ENCODE measurements at regions not wholly inside any gene's neighbourhood (a gene's known extent, or its start where the extent isn't known, plus 50 kb on each side); places are given as distances from the start of the nearest gene placed in this dataset.
A peak's percentile ranks its signal among the peaks of the same experiment; 100 is the strongest.

- no peak for DNase-seq
- Histone ChIP-seq H3K4me3 (ENCODE audit: low read length) (no peak overlapping the region), H3K4me1 (ENCODE audit: control insufficient read depth, insufficient read depth, low read length) (peaks cover 12% of the 10 kb centered on the region), H3K9me3 (replicated peaks; ENCODE audit: control insufficient read depth, low read depth, low read length) (peaks cover 7% of the 10 kb centered on the region), H3K27ac (ENCODE audit: low read length) (peak overlapping the region; percentile 74), H3K27me3 (ENCODE audit: control insufficient read depth, insufficient read depth, low read length) (no peaks in the 10 kb centered on the region), H3K36me3 (ENCODE audit: control insufficient read depth, insufficient read depth, low read length) (no peaks in the 10 kb centered on the region)
- WGBS (ENCODE audit: insufficient coverage) = 0% methylated on average over 3 of the region's 4 CpGs
Measured at GRCh38 chr3:16085410-16085809, 89.1 kb upstream of the GALNT15 start.

GRCh38 chr3:16085884-16086608, 88.4 kb upstream of the GALNT15 start:
- Histone ChIP-seq H3K27me3 (ENCODE audit: control insufficient read depth, insufficient read depth, low read length) (no peaks in the 10 kb centered on the region), H3K36me3 (ENCODE audit: control insufficient read depth, insufficient read depth, low read length) (no peaks in the 10 kb centered on the region), H3K27ac (ENCODE audit: low read length) (peak overlapping the region; percentile 74), H3K9me3 (replicated peaks; ENCODE audit: control insufficient read depth, low read depth, low read length) (peaks cover 7% of the 10 kb centered on the region), H3K4me3 (ENCODE audit: low read length) (no peak overlapping the region), H3K4me1 (ENCODE audit: control insufficient read depth, insufficient read depth, low read length) (peaks cover 12% of the 10 kb centered on the region)
- WGBS (ENCODE audit: insufficient coverage) = 46% methylated on average over 9 of the region's 13 CpGs
- peak; percentile 93 for DNase-seq

GRCh38 chr3:16086690-16087089, 87.8 kb upstream of the GALNT15 start:
- H3K4me3 ChIP-seq (ENCODE audit: low read length) = no peak overlapping the region
- H3K27me3 ChIP-seq (ENCODE audit: control insufficient read depth, insufficient read depth, low read length) = no peaks in the 10 kb centered on the region
- H3K27ac ChIP-seq (ENCODE audit: low read length) = peak overlapping the region; percentile 74
- H3K36me3 ChIP-seq (ENCODE audit: control insufficient read depth, insufficient read depth, low read length) = no peaks in the 10 kb centered on the region
- H3K4me1 ChIP-seq (ENCODE audit: control insufficient read depth, insufficient read depth, low read length) = peaks cover 12% of the 10 kb centered on the region
- 0% methylated on average over 1 of the region's 1 CpG for WGBS (ENCODE audit: insufficient coverage)
- peaks cover 3% of the 10 kb centered on the region for H3K9me3 ChIP-seq (replicated peaks; ENCODE audit: control insufficient read depth, low read depth, low read length)
- DNase-seq = no peak

GRCh38 chr3:16088496-16088895, 86.0 kb upstream of the GALNT15 start:
- no peak overlapping the region for H3K4me3 ChIP-seq (ENCODE audit: low read length)
- H3K9me3 ChIP-seq (replicated peaks; ENCODE audit: control insufficient read depth, low read depth, low read length) = no peaks in the 10 kb centered on the region
- peaks cover 12% of the 10 kb centered on the region for H3K4me1 ChIP-seq (ENCODE audit: control insufficient read depth, insufficient read depth, low read length)
- H3K27me3 ChIP-seq (ENCODE audit: control insufficient read depth, insufficient read depth, low read length) = no peaks in the 10 kb centered on the region
- no peak overlapping the region for H3K27ac ChIP-seq (ENCODE audit: low read length)
- DNase-seq = no peak
- H3K36me3 ChIP-seq (ENCODE audit: control insufficient read depth, insufficient read depth, low read length) = no peaks in the 10 kb centered on the region
- 71% methylated on average over 1 of the region's 1 CpG for WGBS (ENCODE audit: insufficient coverage)

- Histone ChIP-seq H3K27ac (ENCODE audit: low read length) (no peak overlapping the region), H3K27me3 (ENCODE audit: control insufficient read depth, insufficient read depth, low read length) (no peaks in the 10 kb centered on the region)
- WGBS (ENCODE audit: insufficient coverage) = no CpG with 5 or more reads among the region's 1 CpG
Measured at GRCh38 chr3:16089521-16089920, 85.0 kb upstream of the GALNT15 start.

GRCh38 chr3:16090024-16090423, 84.5 kb upstream of the GALNT15 start:
- DNase-seq = peak; percentile 86
- no peak overlapping the region for H3K27ac ChIP-seq (ENCODE audit: low read length)

More at GRCh38 chr3:16089521-16089920, 85.0 kb upstream of the GALNT15 start:
- Histone ChIP-seq H3K36me3 (ENCODE audit: control insufficient read depth, insufficient read depth, low read length) (no peaks in the 10 kb centered on the region), H3K9me3 (replicated peaks; ENCODE audit: control insufficient read depth, low read depth, low read length) (no peaks in the 10 kb centered on the region), H3K4me1 (ENCODE audit: control insufficient read depth, insufficient read depth, low read length) (peaks cover 12% of the 10 kb centered on the region), H3K4me3 (ENCODE audit: low read length) (no peak overlapping the region)
- no peak for DNase-seq

GRCh38 chr3:16090706-16091105, 83.8 kb upstream of the GALNT15 start:
- DNase-seq = no peak
- Histone ChIP-seq H3K4me1 (ENCODE audit: control insufficient read depth, insufficient read depth, low read length) (peaks cover 11% of the 10 kb centered on the region), H3K9me3 (replicated peaks; ENCODE audit: control insufficient read depth, low read depth, low read length) (no peaks in the 10 kb centered on the region), H3K4me3 (ENCODE audit: low read length) (no peak overlapping the region), H3K27me3 (ENCODE audit: control insufficient read depth, insufficient read depth, low read length) (no peaks in the 10 kb centered on the region), H3K27ac (ENCODE audit: low read length) (no peak overlapping the region), H3K36me3 (ENCODE audit: control insufficient read depth, insufficient read depth, low read length) (no peaks in the 10 kb centered on the region)

More at GRCh38 chr3:16090024-16090423, 84.5 kb upstream of the GALNT15 start:
- Histone ChIP-seq H3K4me3 (ENCODE audit: low read length) (no peak overlapping the region), H3K36me3 (ENCODE audit: control insufficient read depth, insufficient read depth, low read length) (no peaks in the 10 kb centered on the region), H3K4me1 (ENCODE audit: control insufficient read depth, insufficient read depth, low read length) (peaks cover 12% of the 10 kb centered on the region), H3K9me3 (replicated peaks; ENCODE audit: control insufficient read depth, low read depth, low read length) (no peaks in the 10 kb centered on the region), H3K27me3 (ENCODE audit: control insufficient read depth, insufficient read depth, low read length) (no peaks in the 10 kb centered on the region)
- WGBS (ENCODE audit: insufficient coverage) = no CpG with 5 or more reads among the region's 1 CpG

GRCh38 chr3:16092923-16093322, 81.6 kb upstream of the GALNT15 start:
- no peaks in the 10 kb centered on the region for H3K27me3 ChIP-seq (ENCODE audit: control insufficient read depth, insufficient read depth, low read length)
- no peaks in the 10 kb centered on the region for H3K4me1 ChIP-seq (ENCODE audit: control insufficient read depth, insufficient read depth, low read length)
- no peaks in the 10 kb centered on the region for H3K9me3 ChIP-seq (replicated peaks; ENCODE audit: control insufficient read depth, low read depth, low read length)
- WGBS (ENCODE audit: insufficient coverage) = no CpG with 5 or more reads among the region's 5 CpGs
- H3K27ac ChIP-seq (ENCODE audit: low read length) = no peak overlapping the region
- H3K36me3 ChIP-seq (ENCODE audit: control insufficient read depth, insufficient read depth, low read length) = no peaks in the 10 kb centered on the region
- no peak overlapping the region for H3K4me3 ChIP-seq (ENCODE audit: low read length)
- DNase-seq = no peak

GRCh38 chr3:16101295-16102186, 72.9 kb upstream of the GALNT15 start:
- WGBS (ENCODE audit: insufficient coverage) = 78% methylated on average over 12 of the region's 14 CpGs
- no peak overlapping the region for H3K4me3 ChIP-seq (ENCODE audit: low read length)
- no peaks in the 10 kb centered on the region for H3K9me3 ChIP-seq (replicated peaks; ENCODE audit: control insufficient read depth, low read depth, low read length)
- no peaks in the 10 kb centered on the region for H3K36me3 ChIP-seq (ENCODE audit: control insufficient read depth, insufficient read depth, low read length)
- DNase-seq = no peak
- no peaks in the 10 kb centered on the region for H3K27me3 ChIP-seq (ENCODE audit: control insufficient read depth, insufficient read depth, low read length)
- H3K27ac ChIP-seq (ENCODE audit: low read length) = no peak overlapping the region
- H3K4me1 ChIP-seq (ENCODE audit: control insufficient read depth, insufficient read depth, low read length) = no peaks in the 10 kb centered on the region

GRCh38 chr3:16102187-16102561, 72.3 kb upstream of the GALNT15 start:
- H3K4me3 ChIP-seq (ENCODE audit: low read length) = no peak overlapping the region
- no peaks in the 10 kb centered on the region for H3K36me3 ChIP-seq (ENCODE audit: control insufficient read depth, insufficient read depth, low read length)
- H3K27ac ChIP-seq (ENCODE audit: low read length) = no peak overlapping the region
- no peaks in the 10 kb centered on the region for H3K4me1 ChIP-seq (ENCODE audit: control insufficient read depth, insufficient read depth, low read length)
- DNase-seq = no peak
- H3K27me3 ChIP-seq (ENCODE audit: control insufficient read depth, insufficient read depth, low read length) = no peaks in the 10 kb centered on the region
- WGBS (ENCODE audit: insufficient coverage) = 71% methylated on average over 1 of the region's 2 CpGs
- no peaks in the 10 kb centered on the region for H3K9me3 ChIP-seq (replicated peaks; ENCODE audit: control insufficient read depth, low read depth, low read length)

Data from muscle of leg (tissue), 3 donors.